HG02763 (cell line): ENCODE measurements at regions not wholly inside any gene's neighbourhood (a gene's known extent, or its start where the extent isn't known, plus 50 kb on each side); places are given as distances from the start of the nearest gene placed in this dataset.

ENCODE experiments used
- ATAC-seq: cut with Tn5 transposase; IDR thresholded peaks from one replicate; pipeline ENCODE4 v1.9.1; 2021; ENCODE audit warnings: mild to moderate bottlenecking, moderate library complexity; ENCODE audit not compliant: unreplicated experiment

- no peak for ATAC-seq
These were observed 64.7 kb downstream of the ARRDC4 start for GRCh38 chr15:98025237-98025636.

- no peak for ATAC-seq
These were observed 74.2 kb downstream of the ARRDC4 start for GRCh38 chr15:98034731-98035130.

GRCh38 chr15:98035134-98035533 lies 74.6 kb downstream of the ARRDC4 start:
- no peak for ATAC-seq

- no peak for ATAC-seq
These were observed 75.1 kb downstream of the ARRDC4 start for GRCh38 chr15:98035577-98036010.

GRCh38 chr15:98039596-98039995 lies 79.1 kb downstream of the ARRDC4 start:
- no peak for ATAC-seq

- ATAC-seq = no peak
These were observed 79.6 kb downstream of the ARRDC4 start for GRCh38 chr15:98040146-98040545.

- ATAC-seq = no peak
These were observed 82.9 kb downstream of the ARRDC4 start for GRCh38 chr15:98043160-98044014.

- ATAC-seq = no peak
These were observed 91.2 kb downstream of the ARRDC4 start for GRCh38 chr15:98051734-98052133.

GRCh38 chr15:98057453-98057852 lies 97.0 kb downstream of the ARRDC4 start:
- ATAC-seq = no peak

- no peak for ATAC-seq
These were observed 102.4 kb downstream of the ARRDC4 start for GRCh38 chr15:98062869-98063268.

GRCh38 chr15:98063315-98063714 lies 102.8 kb downstream of the ARRDC4 start:
- ATAC-seq = no peak

- no peak for ATAC-seq
These were observed 103.4 kb downstream of the ARRDC4 start for GRCh38 chr15:98063871-98064270.

GRCh38 chr15:98067339-98067738 lies 106.8 kb downstream of the ARRDC4 start:
- ATAC-seq = no peak

- ATAC-seq = no peak
These were observed 108.8 kb downstream of the ARRDC4 start for GRCh38 chr15:98069256-98069655.

GRCh38 chr15:98070137-98070536 lies 109.6 kb downstream of the ARRDC4 start:
- no peak for ATAC-seq

- ATAC-seq = no peak
These were observed 111.3 kb downstream of the ARRDC4 start for GRCh38 chr15:98071786-98072185.

- no peak for ATAC-seq
These were observed 114.9 kb downstream of the ARRDC4 start for GRCh38 chr15:98075441-98075840.

- ATAC-seq = no peak
These were observed 115.7 kb downstream of the ARRDC4 start for GRCh38 chr15:98076021-98076816.

GRCh38 chr15:98077186-98077585 lies 116.7 kb downstream of the ARRDC4 start:
- no peak for ATAC-seq

GRCh38 chr15:98080791-98081190 lies 120.3 kb downstream of the ARRDC4 start:
- ATAC-seq = no peak

GRCh38 chr15:98083203-98083910 lies 122.9 kb downstream of the ARRDC4 start:
- ATAC-seq = no peak
